GM10248 (cell line): ENCODE measurements at regions not wholly inside any gene's neighbourhood (a gene's known extent, or its start where the extent isn't known, plus 50 kb on each side); places are given as distances from the start of the nearest gene placed in this dataset.

ENCODE experiments used
- CTCF ChIA-PET: fragments of 300-600 bp; sonication (Branson Sonifier 250); formaldehyde crosslinking; extraction: SDS; loops from one replicate; lab custom pipeline; 2021; ENCODE audit warnings: antibody characterized with exemption; lab: Yijun Ruan, JAX
- POLR2A ChIA-PET: fragments of 350-650 bp; sonication (Branson Sonifier 250); formaldehyde crosslinking; extraction: SDS; loops from one replicate; lab custom pipeline; 2020; ENCODE audit warnings: antibody characterized with exemption; lab: Yijun Ruan, JAX
- DNase-seq: peaks from one replicate; pipeline ENCODE4 v3.0.0; 2012; ENCODE audit errors: extremely low spot score
- TF ChIP-seq, protein P1 (sequence below): IDR thresholded peaks from 2 replicates; pipeline ENCODE4 v1.5.1; 2012; ENCODE audit warnings: mild to moderate bottlenecking, low read depth; ENCODE audit errors: extremely low read depth, missing control alignments, control extremely low read depth

DNA sequence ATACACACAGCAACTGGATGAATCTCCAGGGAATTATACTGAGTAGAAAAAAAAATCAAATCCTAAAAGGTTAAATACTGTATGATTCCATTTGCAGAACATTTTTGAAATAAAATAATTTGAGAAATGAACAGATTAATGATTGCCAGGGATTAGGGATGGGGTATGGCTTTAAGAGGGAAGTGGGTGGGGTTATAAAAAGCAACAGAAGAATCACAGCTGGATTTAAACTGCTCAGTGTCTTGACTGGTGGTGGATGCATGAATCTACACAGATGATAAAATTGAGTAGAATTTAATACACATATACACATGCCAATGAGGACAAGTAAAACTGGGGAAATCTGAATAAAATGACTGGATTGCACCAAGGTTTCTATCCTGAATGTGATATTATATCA is 79.7 kb upstream of the GOLGA8B start:
- ChIA-PET POLR2A (no interaction called here), CTCF (interaction anchor here (0.8 to 1.3 kb wide), 2 partner anchors 10 to 11 kb away, joined by 3 read pairs; no protein-coding TSS in a partner anchor)
- no peak for DNase-seq
- TF ChIP-seq, protein P1, sequence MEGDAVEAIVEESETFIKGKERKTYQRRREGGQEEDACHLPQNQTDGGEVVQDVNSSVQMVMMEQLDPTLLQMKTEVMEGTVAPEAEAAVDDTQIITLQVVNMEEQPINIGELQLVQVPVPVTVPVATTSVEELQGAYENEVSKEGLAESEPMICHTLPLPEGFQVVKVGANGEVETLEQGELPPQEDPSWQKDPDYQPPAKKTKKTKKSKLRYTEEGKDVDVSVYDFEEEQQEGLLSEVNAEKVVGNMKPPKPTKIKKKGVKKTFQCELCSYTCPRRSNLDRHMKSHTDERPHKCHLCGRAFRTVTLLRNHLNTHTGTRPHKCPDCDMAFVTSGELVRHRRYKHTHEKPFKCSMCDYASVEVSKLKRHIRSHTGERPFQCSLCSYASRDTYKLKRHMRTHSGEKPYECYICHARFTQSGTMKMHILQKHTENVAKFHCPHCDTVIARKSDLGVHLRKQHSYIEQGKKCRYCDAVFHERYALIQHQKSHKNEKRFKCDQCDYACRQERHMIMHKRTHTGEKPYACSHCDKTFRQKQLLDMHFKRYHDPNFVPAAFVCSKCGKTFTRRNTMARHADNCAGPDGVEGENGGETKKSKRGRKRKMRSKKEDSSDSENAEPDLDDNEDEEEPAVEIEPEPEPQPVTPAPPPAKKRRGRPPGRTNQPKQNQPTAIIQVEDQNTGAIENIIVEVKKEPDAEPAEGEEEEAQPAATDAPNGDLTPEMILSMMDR: no peak

DNA sequence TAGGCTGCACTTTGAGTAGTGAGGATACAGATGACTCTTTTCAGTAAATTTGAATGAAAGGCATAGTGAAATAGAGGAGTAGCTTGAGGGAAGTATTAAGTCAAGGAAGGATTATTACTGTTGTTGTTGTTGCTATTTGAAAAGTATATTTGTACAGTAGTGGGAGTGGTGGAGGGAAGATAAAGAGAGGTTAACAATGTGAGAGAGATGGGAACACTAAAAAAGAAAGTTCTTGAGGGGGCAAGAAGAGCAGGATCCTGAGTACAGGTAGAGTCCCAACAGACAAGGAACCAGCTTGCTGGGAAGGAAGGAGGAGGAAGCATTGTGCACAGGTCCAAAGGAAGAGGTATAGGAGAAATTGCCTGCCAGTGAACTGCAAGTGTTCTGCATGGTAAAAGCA is 75.6 kb upstream of the GOLGA8B start:
- TF ChIP-seq, protein P1: no peak
- CTCF ChIA-PET: no interaction called here
- POLR2A ChIA-PET: no interaction called here
- no peak for DNase-seq

DNA sequence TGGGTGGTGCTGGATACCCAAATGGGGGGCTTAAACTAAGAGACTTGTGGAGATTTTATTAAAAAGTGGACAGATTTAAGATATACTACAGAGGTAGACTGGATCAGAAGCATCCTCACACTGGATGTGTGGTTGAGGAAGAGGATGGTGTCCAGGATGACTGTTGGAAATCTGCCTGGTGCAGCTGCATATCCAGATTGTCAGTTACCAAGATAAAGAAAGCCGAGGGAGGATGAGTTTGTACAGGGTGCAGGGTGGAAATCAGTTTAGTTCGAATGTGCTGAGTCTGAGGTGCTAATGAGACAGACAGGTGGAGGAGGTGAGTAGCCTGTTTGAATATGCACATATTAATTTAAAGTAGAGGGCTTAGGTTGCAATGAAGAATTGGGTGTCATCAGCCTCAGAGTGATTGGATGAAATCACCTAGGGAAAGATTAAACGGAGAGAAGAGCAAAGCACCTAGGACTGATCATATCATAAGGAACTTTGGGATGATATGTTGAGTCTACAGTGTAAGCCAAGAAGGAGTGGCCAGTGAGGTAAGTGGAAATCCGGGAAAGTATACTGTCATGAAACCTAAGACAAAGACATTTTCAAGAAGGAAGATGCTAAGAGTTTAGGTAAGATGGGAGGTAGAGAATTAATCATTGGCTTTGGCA is 74.1 kb upstream of the GOLGA8B start:
- POLR2A ChIA-PET: no interaction called here
- CTCF ChIA-PET: no interaction called here
- no peak for DNase-seq
- TF ChIP-seq, protein P1: no peak

DNA sequence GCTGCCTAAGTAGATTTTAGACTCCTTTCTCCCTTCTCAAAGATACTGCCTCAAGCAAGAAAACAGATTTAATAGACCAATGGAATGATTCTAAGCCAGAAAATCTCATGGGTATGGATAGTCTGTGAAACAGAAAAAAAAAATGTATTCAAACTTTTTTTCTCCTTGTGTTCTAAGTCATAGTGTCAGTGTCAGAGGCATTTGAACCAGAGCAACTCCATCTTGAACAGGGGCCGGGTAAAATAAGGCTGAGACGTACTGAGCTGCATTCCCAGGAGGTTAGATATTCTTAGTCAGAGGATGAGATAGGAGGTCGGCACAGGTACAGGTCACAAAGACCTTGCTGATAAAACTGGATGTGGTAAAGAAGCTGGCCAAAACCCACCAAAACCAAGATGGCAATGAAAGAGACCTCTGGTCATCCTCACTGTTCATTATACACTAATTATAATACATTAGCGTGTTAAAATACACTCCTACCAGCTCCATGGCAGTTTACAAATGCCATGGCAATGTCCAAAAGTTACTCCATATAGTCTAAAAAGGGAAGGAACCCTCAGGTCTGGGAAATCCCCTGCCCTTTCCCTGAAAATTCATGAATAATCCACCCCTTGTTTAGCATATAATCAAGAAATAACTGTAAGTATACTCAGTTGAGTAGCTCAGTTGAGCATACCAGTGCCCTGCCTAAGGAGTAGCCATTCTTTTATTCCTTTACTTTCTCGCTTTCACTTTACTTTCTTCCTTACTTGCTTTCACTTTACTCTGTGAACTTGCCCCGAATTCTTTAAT is 72.8 kb upstream of the GOLGA8B start:
- CTCF ChIA-PET: no interaction called here
- POLR2A ChIA-PET: no interaction called here
- TF ChIP-seq, protein P1: no peak
- no peak for DNase-seq

DNA sequence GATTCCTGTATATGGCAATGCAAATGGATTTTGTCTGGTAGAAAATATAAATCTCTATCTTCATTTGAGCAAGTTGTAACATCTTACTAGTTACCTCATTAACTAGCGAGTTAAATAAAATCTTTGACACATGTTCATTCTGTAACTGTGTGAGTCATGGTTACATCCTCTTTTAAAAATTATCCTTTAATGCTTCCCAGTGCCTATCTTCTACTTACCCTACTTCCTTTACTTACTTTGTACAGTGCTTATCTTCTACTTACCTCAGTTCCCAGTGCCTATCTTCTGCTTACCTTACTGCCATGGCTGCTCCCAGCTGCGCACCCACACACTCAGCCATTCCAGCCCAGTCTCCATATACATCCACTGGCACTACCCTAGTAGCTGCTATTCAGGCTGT is 71.9 kb upstream of the GOLGA8B start:
- POLR2A ChIA-PET: no interaction called here
- CTCF ChIA-PET: interaction anchor here (1.1 to 1.5 kb wide), 2 partner anchors 22 to 77 kb away, joined by 3 to 5 read pairs; no protein-coding TSS in a partner anchor
- TF ChIP-seq, protein P1: no peak
- no peak for DNase-seq

DNA sequence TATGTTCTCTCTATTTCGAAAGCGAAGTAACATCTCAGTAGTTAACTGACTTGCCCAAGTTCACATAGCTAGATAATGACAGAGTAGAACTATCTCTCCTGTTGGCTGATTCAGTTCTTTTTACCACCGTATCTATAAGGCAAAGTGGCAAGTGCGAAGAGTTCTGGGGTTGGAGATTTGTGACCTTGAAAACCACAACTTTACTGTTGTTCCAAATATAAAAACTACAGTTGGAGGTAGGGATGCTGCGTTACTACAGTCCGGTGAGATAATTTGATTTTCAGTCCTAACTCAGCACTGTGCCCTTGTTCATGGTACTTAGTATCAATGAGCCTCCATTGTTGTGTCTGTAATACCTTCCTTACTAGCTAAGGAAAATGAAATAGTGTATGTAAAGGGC is 71.2 kb upstream of the GOLGA8B start:
- POLR2A ChIA-PET: no interaction called here
- DNase-seq: no peak
- CTCF ChIA-PET: interaction anchor here (1.1 to 1.5 kb wide), 2 partner anchors 22 to 78 kb away, joined by 3 to 5 read pairs; no protein-coding TSS in a partner anchor
- TF ChIP-seq, protein P1: no peak
